RWPE2 (cell line): ENCODE measurements at regions not wholly inside any gene's neighbourhood (a gene's known extent, or its start where the extent isn't known, plus 50 kb on each side); places are given as distances from the start of the nearest gene placed in this dataset.

Experiments
- ATAC-seq: fragments of 200-7000 bp; cut with Tn5 transposase; 3 replicates; pipeline ENCODE4 v1.9.1; 2021; ENCODE audit warnings: low read depth
- DNase-seq: peaks from one replicate; pipeline ENCODE4 v3.0.0-alpha.2; 2020; ENCODE audit warnings: low spot score
- H3K27ac ChIP-seq: fragments of 450-650 bp; 2 replicates; pipeline ENCODE4 v1.5.1; 2017; ENCODE audit warnings: mild to moderate bottlenecking; ENCODE audit not compliant: poor library complexity, severe bottlenecking
- H3K27me3 ChIP-seq: fragments of 250-450 bp; sonication (Bioruptor Pico); 2 replicates; pipeline ENCODE4 v1.5.1; 2021; ENCODE audit warnings: mild to moderate bottlenecking, moderate library complexity; ENCODE audit not compliant: insufficient read depth, poor library complexity, severe bottlenecking
- H3K36me3 ChIP-seq: fragments of 250-450 bp; sonication (Bioruptor Pico); 2 replicates; pipeline ENCODE4 v1.5.1; 2020; ENCODE audit warnings: low read depth, mild to moderate bottlenecking, moderate library complexity
- H3K4me1 ChIP-seq: fragments of 250-450 bp; sonication (Bioruptor Pico); 2 replicates; pipeline ENCODE4 v1.5.1; 2021; ENCODE audit warnings: mild to moderate bottlenecking, moderate library complexity; ENCODE audit not compliant: insufficient read depth, poor library complexity, severe bottlenecking
- H3K4me3 ChIP-seq: fragments of 250-450 bp; sonication (Bioruptor Pico); 2 replicates; pipeline ENCODE4 v1.5.1; 2021; ENCODE audit warnings: mild to moderate bottlenecking, moderate library complexity; ENCODE audit not compliant: severe bottlenecking
- H3K9me3 ChIP-seq: fragments of 250-450 bp; sonication (Bioruptor Pico); 2 replicates; pipeline ENCODE4 v1.5.1; 2021; ENCODE audit warnings: mild to moderate bottlenecking, moderate library complexity; ENCODE audit not compliant: severe bottlenecking
- CTCF ChIP-seq: fragments of 450-650 bp; IDR thresholded peaks from one replicate; pipeline ENCODE4 v1.5.1; 2017; ENCODE audit warnings: mild to moderate bottlenecking, moderate library complexity; ENCODE audit not compliant: poor library complexity, severe bottlenecking

- no peak overlapping the region for H3K4me3 ChIP-seq
- TF ChIP-seq CTCF, result no peak
- H3K36me3 ChIP-seq, result no peaks in the 10 kb centered on the region
- peaks cover 8% of the 10 kb centered on the region for H3K27me3 ChIP-seq
- H3K27ac ChIP-seq, result no peak overlapping the region
- H3K4me1 ChIP-seq, result no peaks in the 10 kb centered on the region
- DNase-seq (no peak), ATAC-seq (no peak)
- H3K9me3 ChIP-seq, result no peaks in the 10 kb centered on the region
Observed at GRCh38 chr18:25962919-25963318, 127.5 kb downstream of the SS18 start.

- no peak overlapping the region for H3K4me3 ChIP-seq
- no peak for TF ChIP-seq CTCF
- H3K27me3 ChIP-seq, result peaks cover 8% of the 10 kb centered on the region
- no peak for DNase-seq
- no peak overlapping the region for H3K27ac ChIP-seq
- H3K36me3 ChIP-seq, result no peaks in the 10 kb centered on the region
- no peaks in the 10 kb centered on the region for H3K4me1 ChIP-seq
- H3K9me3 ChIP-seq, result no peaks in the 10 kb centered on the region
- ATAC-seq, result no peak
Observed at GRCh38 chr18:25962176-25962575, 128.2 kb downstream of the SS18 start.

- no peak overlapping the region for H3K27ac ChIP-seq
- DNase-seq (no peak), ATAC-seq (no peak)
- H3K9me3 ChIP-seq, result no peaks in the 10 kb centered on the region
- no peak for TF ChIP-seq CTCF
- no peak overlapping the region for H3K4me3 ChIP-seq
- H3K36me3 ChIP-seq, result no peaks in the 10 kb centered on the region
- no peaks in the 10 kb centered on the region for H3K4me1 ChIP-seq
- H3K27me3 ChIP-seq, result no peaks in the 10 kb centered on the region
Observed at GRCh38 chr18:25957017-25957416, 133.4 kb downstream of the SS18 start.

- no peak overlapping the region for H3K27ac ChIP-seq
- ATAC-seq (no peak), DNase-seq (no peak)
- no peaks in the 10 kb centered on the region for H3K9me3 ChIP-seq
- H3K4me3 ChIP-seq, result no peak overlapping the region
- no peak for TF ChIP-seq CTCF
- no peaks in the 10 kb centered on the region for H3K4me1 ChIP-seq
- H3K36me3 ChIP-seq, result no peaks in the 10 kb centered on the region
- no peaks in the 10 kb centered on the region for H3K27me3 ChIP-seq
Observed at GRCh38 chr18:25953111-25953510, 137.3 kb downstream of the SS18 start.

GRCh38 chr18:25950321-25950720, 140.1 kb downstream of the SS18 start:
- Histone ChIP-seq H3K27me3 (no peaks in the 10 kb centered on the region), H3K4me3 (no peak overlapping the region), H3K9me3 (no peaks in the 10 kb centered on the region), H3K27ac (no peak overlapping the region), H3K36me3 (no peaks in the 10 kb centered on the region), H3K4me1 (no peaks in the 10 kb centered on the region)
- ATAC-seq (no peak), DNase-seq (no peak)
- TF ChIP-seq CTCF, result no peak
